HepG2 (cell line): ENCODE measurements at regions not wholly inside any gene's neighbourhood (a gene's known extent, or its start where the extent isn't known, plus 50 kb on each side); places are given as distances from the start of the nearest gene placed in this dataset.

ENCODE experiments used
- ATAC-seq: fragments of 200-7000 bp; cut with Tn5 transposase; 3 replicates; pipeline ENCODE4 v1.9.1; 2020; ENCODE audit warnings: mild to moderate bottlenecking, moderate library complexity
- BruUV-seq: library from RNA; stranded (reverse); fragments of 400-500 nt; replicated peaks from 2 replicates; lab custom pipeline; 2021; lab: Mats Ljungman, UMichigan
- CTCF ChIA-PET: fragments of 300-600 bp; formaldehyde crosslinking; extraction: SDS; loops from one replicate; lab custom pipeline; 2021; ENCODE audit warnings: low total read pairs, inconsistent platforms, low intra/inter-chr PET ratio; lab: Yijun Ruan, JAX
- POLR2A ChIA-PET: fragments of 350-600 bp; sonication (Branson Sonifier 250); formaldehyde crosslinking; loops from one replicate; lab custom pipeline; 2020; ENCODE audit warnings: antibody characterized with exemption, inconsistent platforms; lab: Yijun Ruan, JAX
- DNase-seq: peaks from one replicate; pipeline ENCODE4 v3.0.0-alpha.2; 2015; ENCODE audit warnings: low spot score
- FAIRE-seq: peaks from 3 replicates; lab custom pipeline; 2011; peaks lifted over from hg19 to GRCh38; lab: Jason Lieb, UNC
- H2AFZ ChIP-seq: one replicate; pipeline ENCODE4 v1.6.1; 2011; ENCODE audit warnings: low read length, inconsistent platforms
- H3K27ac ChIP-seq: fragments of 300-600 bp; 3 replicates; pipeline ENCODE4 v1.8.0; 2011; ENCODE audit warnings: mixed run types, mild to moderate bottlenecking, mixed read lengths, low read length, inconsistent platforms; ENCODE audit not compliant: insufficient read depth; ENCODE audit errors: extremely low read length
- H3K27me3 ChIP-seq, 2 experiments: fragments of 200-600 bp in 1 of 2; 2 replicates in 1 of 2; 3 replicates in 1 of 2; pipeline versions ENCODE4 v1.6.0 to v1.8.0; 2011; ENCODE audit warnings: low read length in 2 of 2, mild to moderate bottlenecking in 2 of 2, moderate library complexity in 2 of 2, inconsistent platforms in 1 of 2; ENCODE audit not compliant: insufficient read depth in 2 of 2, control insufficient read depth in 1 of 2
- H3K36me3 ChIP-seq, 2 experiments: fragments of 200-600 bp in 1 of 2; replicated peaks in 1 of 2; 2 replicates in 1 of 2; 3 replicates in 1 of 2; pipeline versions ENCODE4 v1.5.1 to v1.8.0; 2011; ENCODE audit warnings: low read length in 2 of 2, inconsistent platforms in 1 of 2; ENCODE audit not compliant: insufficient read depth in 2 of 2, control insufficient read depth in 1 of 2
- H3K4me1 ChIP-seq: 2 replicates; pipeline ENCODE4 v1.5.1; 2012; ENCODE audit warnings: low read length, inconsistent platforms; ENCODE audit not compliant: insufficient read depth
- H3K4me2 ChIP-seq: 2 replicates; pipeline ENCODE4 v1.6.0; 2011; ENCODE audit warnings: low read depth, low read length, inconsistent platforms
- H3K4me3 ChIP-seq, 3 experiments: fragments of 200-600 bp in 1 of 3; sonication (generic), shearing (Covaris generic) in 1 of 3; replicated peaks in 1 of 3; 2 replicates each; pipeline ENCODE4 v1.5.1; 2011 to 2016; ENCODE audit warnings: low read length in 3 of 3, inconsistent platforms in 2 of 3, low read depth in 2 of 3, mild to moderate bottlenecking in 2 of 3, control low read depth in 1 of 3, mixed read lengths in 1 of 3; ENCODE audit not compliant: insufficient read depth in 1 of 3
- H3K79me2 ChIP-seq: one replicate; pipeline ENCODE4 v1.6.1; 2011; ENCODE audit warnings: low read length, inconsistent platforms; ENCODE audit not compliant: insufficient read depth
- H3K9ac ChIP-seq: 2 replicates; pipeline ENCODE4 v1.6.0; 2011; ENCODE audit warnings: mild to moderate bottlenecking, low read depth, low read length, inconsistent platforms; ENCODE audit not compliant: insufficient read depth
- H3K9me3 ChIP-seq: 2 replicates; pipeline ENCODE4 v1.5.1; 2012; ENCODE audit warnings: mild to moderate bottlenecking, low read length
- H4K20me1 ChIP-seq: 2 replicates; pipeline ENCODE4 v1.6.0; 2011; ENCODE audit warnings: inconsistent platforms, mild to moderate bottlenecking, low read length, moderate library complexity; ENCODE audit not compliant: insufficient read depth
- BHLHE40 ChIP-seq: IDR thresholded peaks from 2 replicates; pipeline ENCODE4 v1.6.1; 2011; ENCODE audit warnings: low read length, improper control_type of control experiment
- GFI1 ChIP-seq: sonication (generic); formaldehyde crosslinking; IDR thresholded peaks from 2 replicates; pipeline ENCODE4 v1.5.0; 2020; ENCODE audit warnings: missing genetic modification reagents, mild to moderate bottlenecking, borderline replicate concordance
- GPN1 ChIP-seq: sonication (generic); formaldehyde crosslinking; IDR thresholded peaks from 2 replicates; pipeline ENCODE4 v1.5.1; 2020; ENCODE audit warnings: missing genetic modification reagents, borderline replicate concordance
- LBX2 ChIP-seq: sonication (generic); formaldehyde crosslinking; IDR thresholded peaks from 2 replicates; pipeline ENCODE4 v1.5.0; 2020; ENCODE audit warnings: missing genetic modification reagents, mild to moderate bottlenecking, borderline replicate concordance
- MAX ChIP-seq: IDR thresholded peaks from 2 replicates; pipeline ENCODE4 v1.6.1; 2012; ENCODE audit warnings: inconsistent platforms
- PBX2 ChIP-seq: IDR thresholded peaks from 2 replicates; pipeline ENCODE4 v1.6.1; 2016; ENCODE audit warnings: control low read depth
- POLR2G ChIP-seq: fragments of 200-400 bp; formaldehyde crosslinking; IDR thresholded peaks from 2 replicates; pipeline ENCODE4 v1.6.1; 2018; ENCODE audit warnings: mild to moderate bottlenecking, low read depth, low read length, moderate library complexity
- RERE ChIP-seq: IDR thresholded peaks from 2 replicates; pipeline ENCODE4 v1.6.1; 2016; ENCODE audit warnings: low read depth, missing genetic modification reagents, missing compliant biosample characterization
- SIN3A ChIP-seq: IDR thresholded peaks from 2 replicates; pipeline ENCODE4 v1.6.1; 2011; ENCODE audit warnings: low read depth, mild to moderate bottlenecking, control low read depth, low read length, borderline replicate concordance
- TBX2 ChIP-seq: sonication (generic); formaldehyde crosslinking; IDR thresholded peaks from 2 replicates; pipeline ENCODE4 v1.5.0; 2020; ENCODE audit warnings: missing genetic modification reagents, mild to moderate bottlenecking, borderline replicate concordance
- TP53 ChIP-seq: sonication (generic); formaldehyde crosslinking; conservative IDR thresholded peaks from 2 replicates; pipeline ENCODE4 v1.4.0; 2020; ENCODE audit warnings: missing genetic modification reagents
- ZFYVE20 ChIP-seq: sonication (generic); formaldehyde crosslinking; IDR thresholded peaks from 2 replicates; pipeline ENCODE4 v1.8.0; 2023; ENCODE audit warnings: low read depth, mild to moderate bottlenecking, moderate library complexity, missing genetic modification reagents, borderline replicate concordance
- ZNF720 ChIP-seq: sonication (generic); formaldehyde crosslinking; IDR thresholded peaks from 2 replicates; pipeline ENCODE4 v1.4.0; 2020; ENCODE audit warnings: missing genetic modification reagents
- ZSCAN20 ChIP-seq: sonication (generic); formaldehyde crosslinking; IDR thresholded peaks from 2 replicates; pipeline ENCODE4 v1.4.0; 2020; ENCODE audit warnings: missing genetic modification reagents, mild to moderate bottlenecking, borderline replicate concordance
- WGBS: methylation state at CpG from one replicate; pipeline ENCODE4 v1.1.6; 2017; ENCODE audit warnings: low lambda C conversion rate; 5-methylcytosine and 5-hydroxymethylcytosine counted together
- in situ Hi-C: cut with HindIII; loops from 2 replicates; pipeline ENCODE4 v1.10.0; 2017; ENCODE audit warnings: low pct_unique_long_range_greater_than_20kb; ENCODE audit not compliant: extremely low pct_ligation_motif_present
- intact Hi-C: fragments of 100-400 bp; cut with micrococcal nuclease; formaldehyde crosslinking; loops from one replicate; pipeline ENCODE4 v1.10.0; 2022; ENCODE audit not compliant: unreplicated experiment

GRCh38 chr10:78181381-78182055, 147.9 kb downstream of the RPS24 start (continued):
- no peak for TF ChIP-seq RERE (CRISPR knock-in tag)
- TF ChIP-seq ZSCAN20 (CRISPR knock-in tag), result no peak
- no peak for TF ChIP-seq BHLHE40
- no peak for TF ChIP-seq ZNF720

GRCh38 chr10:78182841-78183240, 149.2 kb downstream of the RPS24 start:
- no peak for FAIRE-seq
- CTCF ChIA-PET, result no interaction called here
- TF ChIP-seq GFI1 (CRISPR knock-in tag) (no peak), GPN1 (no peak), PBX2 (CRISPR knock-in tag) (no peak), ZFYVE20 (CRISPR knock-in tag) (no peak), TBX2 (CRISPR knock-in tag) (no peak), SIN3A (no peak), TP53 (no peak), POLR2G (no peak), MAX (no peak), LBX2 (CRISPR knock-in tag) (no peak)

More at GRCh38 chr10:78182841-78183240, 149.2 kb downstream of the RPS24 start:
- no peak overlapping the region for H2AFZ ChIP-seq
- no peak overlapping the region for H3K27ac ChIP-seq
- 0% methylated on average over 1 of the region's 1 CpG for WGBS
- H3K4me3 ChIP-seq, result no peak overlapping the region
- H3K9me3 ChIP-seq, result no peaks in the 10 kb centered on the region
- peaks cover 0 to 25% of the 10 kb centered on the region in 2 experiments; a peak in 4 of 5 replicates for H3K27me3 ChIP-seq
- H3K4me2 ChIP-seq, result no peak overlapping the region
- no peaks in the 10 kb centered on the region for H4K20me1 ChIP-seq
- no peaks in the 10 kb centered on the region for H3K79me2 ChIP-seq
- H3K36me3 ChIP-seq, result no peaks in the 10 kb centered on the region
- intact Hi-C loops, result no loop called here
- DNase-seq (no peak), ATAC-seq (no peak)
- POLR2A ChIA-PET, result no interaction called here
- no peak overlapping the region for H3K9ac ChIP-seq
- no peaks in the 10 kb centered on the region for H3K4me1 ChIP-seq
- BruUV-seq, result no TSS peak
- in situ Hi-C loops, result no loop called here
